ENCODE measurements at regions not wholly inside any gene's neighbourhood (a gene's known extent, or its start where the extent isn't known, plus 50 kb on each side); places are given as distances from the start of the nearest gene placed in this dataset.
A peak's percentile ranks its signal among the peaks of the same experiment; 100 is the strongest.
"Not testable (repeated sequence)": the region's sequence is repeated elsewhere in the genome, so short reads cannot be mapped to it uniquely, and the experiment has no call there.

DNA sequence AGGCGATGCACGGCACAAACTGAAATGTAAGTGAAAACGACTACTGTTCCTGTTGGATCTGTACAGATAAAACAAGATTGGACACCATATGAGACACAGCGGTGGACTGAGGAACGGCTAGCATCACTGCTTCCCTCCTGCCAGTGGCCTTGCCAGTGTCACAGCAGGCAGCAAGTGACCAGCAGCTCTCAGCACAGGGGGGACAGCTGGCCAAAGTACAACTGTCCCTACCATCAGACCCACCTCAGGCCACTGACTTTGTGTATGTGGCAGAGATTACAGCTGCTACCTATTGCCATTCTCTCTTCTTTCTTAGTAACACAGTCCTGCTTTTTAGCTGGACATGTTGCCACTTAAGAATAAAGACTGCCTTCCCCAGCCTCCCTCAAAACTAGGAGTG lies 80.0 kb upstream of the SLC66A3 start:
- DNase-seq = no peak

- no peak for DNase-seq
Observed at GRCh38 chr2:11077411-11077810, 77.9 kb upstream of the SLC66A3 start.

- DNase-seq = no peak
Observed at GRCh38 chr2:11079136-11079824, 76.0 kb upstream of the SLC66A3 start.

GRCh38 chr2:11080253-11081115 lies 74.8 kb upstream of the SLC66A3 start:
- no peak for DNase-seq

- peak; percentile 4 for DNase-seq
Observed at GRCh38 chr2:11082880-11083279, 72.4 kb upstream of the SLC66A3 start.

DNA sequence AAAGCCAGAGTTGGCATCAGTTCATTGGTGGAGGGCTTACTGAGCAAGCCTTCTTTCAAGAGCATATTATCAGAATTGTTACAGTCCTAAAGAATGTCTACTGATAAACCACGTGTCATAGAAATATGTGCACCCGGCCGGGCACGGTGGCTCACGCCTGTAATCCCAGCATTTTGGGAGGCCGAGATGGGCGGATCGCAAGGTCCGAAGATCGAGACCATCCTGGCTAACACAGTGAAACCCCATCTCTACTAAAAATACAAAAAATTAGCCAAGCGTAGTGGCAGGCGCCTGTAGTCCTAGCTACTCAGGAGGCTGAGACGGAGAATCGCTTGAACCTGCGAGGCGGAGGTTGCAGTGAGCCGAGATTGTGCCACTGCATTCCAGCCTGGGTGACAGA lies 66.4 kb upstream of the SLC66A3 start:
- not testable (repeated sequence) for DNase-seq

DNA sequence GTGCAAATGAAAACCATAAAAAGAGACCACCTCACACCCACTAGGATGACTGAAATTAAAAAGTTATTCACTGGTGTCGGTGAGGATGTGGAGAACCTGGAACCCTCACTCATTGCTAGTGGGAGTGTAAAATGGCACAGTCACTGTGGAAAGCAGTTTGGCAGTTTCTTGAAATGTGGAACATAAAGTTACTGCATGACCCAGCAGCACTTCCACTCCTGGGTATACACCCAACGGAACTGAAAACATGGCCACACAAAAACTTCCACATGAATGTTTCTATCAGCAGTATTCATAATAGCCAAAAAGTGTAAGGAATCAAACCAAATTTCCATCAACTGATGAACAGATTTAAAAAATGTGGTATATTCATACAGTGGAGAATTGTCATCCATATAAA lies 65.1 kb upstream of the SLC66A3 start:
- no peak for DNase-seq

- DNase-seq = no peak
Observed at GRCh38 chr2:11092701-11093335, 62.4 kb upstream of the SLC66A3 start.

- DNase-seq = no peak
Observed at GRCh38 chr2:11093467-11093866, 61.8 kb upstream of the SLC66A3 start.

DNA sequence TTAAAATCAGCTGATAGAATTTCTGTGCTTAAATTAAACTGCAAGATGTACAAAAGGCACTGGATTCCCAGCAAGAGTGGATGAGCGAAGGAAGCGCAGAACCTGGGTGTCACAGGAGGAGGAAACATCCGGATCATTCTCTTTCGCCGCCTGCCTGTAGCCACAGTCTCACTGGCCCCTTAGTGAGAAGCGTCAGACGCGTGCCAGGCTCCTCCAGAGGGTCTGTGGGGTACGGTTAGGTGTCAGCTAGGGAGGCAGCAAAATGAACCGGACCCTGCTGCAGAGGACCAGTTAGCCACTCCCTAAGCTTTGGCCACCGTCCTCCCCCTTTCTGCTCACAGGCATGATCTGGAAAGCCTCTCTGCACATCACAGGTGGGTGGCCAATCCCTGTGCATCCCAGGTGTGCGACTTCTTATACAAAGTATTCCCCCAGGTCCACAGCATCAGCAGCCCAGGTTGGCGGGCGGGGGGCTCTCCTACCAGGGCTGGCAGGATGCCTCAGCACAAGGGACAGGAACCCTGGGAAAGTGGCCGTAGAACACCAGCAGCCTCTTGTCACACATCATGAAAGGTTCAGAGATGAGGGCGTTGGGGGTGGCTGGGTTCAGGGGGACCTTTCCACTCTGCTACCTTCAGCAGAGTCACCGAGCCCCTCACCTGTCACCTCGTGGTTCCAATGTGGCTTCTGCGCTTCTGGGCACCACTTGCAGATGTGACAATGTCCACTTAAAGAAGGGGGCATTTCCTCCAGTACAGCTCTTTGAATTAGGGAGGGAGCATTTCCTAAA lies 61.1 kb upstream of the SLC66A3 start:
- DNase-seq = no peak

- no peak for DNase-seq
Observed at GRCh38 chr2:11096591-11096990, 58.7 kb upstream of the SLC66A3 start.

- peak; percentile 65 for DNase-seq
Observed at GRCh38 chr2:11097038-11097720, 58.1 kb upstream of the SLC66A3 start.

GRCh38 chr2:11097854-11098387 lies 57.3 kb upstream of the SLC66A3 start:
- DNase-seq = no peak

GRCh38 chr2:11099122-11100065 lies 55.9 kb upstream of the SLC66A3 start:
- DNase-seq = no peak

DNA sequence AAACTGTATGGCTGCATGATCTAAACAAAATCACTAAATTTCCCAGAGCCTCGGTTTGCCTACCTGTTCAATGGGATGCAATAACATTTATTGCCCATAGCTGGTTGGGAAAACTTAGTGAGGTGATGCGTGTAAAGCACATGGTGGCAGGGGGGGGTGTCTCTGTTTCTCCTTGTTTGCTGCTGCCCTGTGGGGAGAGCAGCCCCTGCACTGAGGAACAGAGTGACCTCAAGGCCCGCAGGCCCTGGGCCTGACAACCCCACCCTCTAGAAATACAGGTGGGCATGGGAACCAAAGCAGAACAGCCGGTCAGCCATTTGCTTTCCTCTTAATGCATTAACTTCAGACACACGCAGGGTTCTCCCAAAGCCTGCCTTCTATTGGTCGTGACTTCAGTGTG lies 55.1 kb upstream of the SLC66A3 start:
- no peak for DNase-seq

GRCh38 chr2:11100976-11101375 lies 54.3 kb upstream of the SLC66A3 start:
- DNase-seq = no peak

- DNase-seq = no peak
Observed at GRCh38 chr2:11101430-11101829, 53.8 kb upstream of the SLC66A3 start.

DNA sequence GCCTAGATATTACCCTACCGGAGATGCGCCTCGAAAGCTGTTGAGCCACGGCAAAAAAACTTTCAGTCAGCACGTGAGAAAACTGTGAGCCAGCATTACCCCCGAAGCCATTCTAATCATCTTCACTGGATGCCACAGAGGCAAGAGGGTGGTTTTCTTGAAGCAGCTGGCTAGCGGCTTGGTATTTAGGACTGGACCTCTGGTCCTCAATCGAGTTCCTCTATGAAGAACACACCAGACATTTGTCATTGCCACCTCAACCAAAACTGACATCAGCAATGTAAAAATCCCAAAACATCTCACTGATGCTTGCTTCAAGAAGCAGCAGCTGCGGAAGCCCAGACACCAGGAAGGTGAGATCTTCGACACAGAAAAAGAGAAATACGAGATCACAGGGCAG lies 52.8 kb upstream of the SLC66A3 start:
- no peak for DNase-seq

- DNase-seq = no peak
Observed at GRCh38 chr2:11102956-11103860, 52.1 kb upstream of the SLC66A3 start.
